HUES64 (cell line): ENCODE measurements at regions not wholly inside any gene's neighbourhood (a gene's known extent, or its start where the extent isn't known, plus 50 kb on each side); places are given as distances from the start of the nearest gene placed in this dataset.

Experiments used
- H3K27ac ChIP-seq: 2 replicates; pipeline ENCODE4 v1.7.0; 2013; ENCODE audit warnings: low read depth, low read length, inconsistent platforms
- H3K27me3 ChIP-seq: 2 replicates; pipeline ENCODE4 v1.6.1; 2013; ENCODE audit warnings: mild to moderate bottlenecking, low read length; ENCODE audit not compliant: insufficient read depth
- H3K36me3 ChIP-seq: 2 replicates; pipeline ENCODE4 v1.6.1; 2013; ENCODE audit warnings: mild to moderate bottlenecking, low read length; ENCODE audit not compliant: insufficient read depth
- H3K4me1 ChIP-seq: 2 replicates; pipeline ENCODE4 v1.6.1; 2013; ENCODE audit warnings: mild to moderate bottlenecking, low read length, moderate library complexity; ENCODE audit not compliant: insufficient read depth
- H3K4me3 ChIP-seq: 2 replicates; pipeline ENCODE4 v1.5.1; 2013; ENCODE audit warnings: mild to moderate bottlenecking, low read length, moderate library complexity
- H3K9ac ChIP-seq: 2 replicates; pipeline ENCODE4 v1.6.1; 2013; ENCODE audit warnings: mild to moderate bottlenecking, low read depth, low read length
- H3K9me3 ChIP-seq: 2 replicates; pipeline ENCODE4 v1.6.1; 2013; ENCODE audit warnings: low read depth, low read length; ENCODE audit not compliant: insufficient read depth
- whole genome bisulfite sequencing: fragments of 150-250, 120-280 bp; methylation state at CpG from one replicate; pipeline ENCODE4 v1.1.7; 2013; ENCODE audit warnings: missing lambda C conversion rate; 5-methylcytosine and 5-hydroxymethylcytosine counted together

GRCh38 chr15:36529296-36530011 is 50.0 kb upstream of the CDIN1 start:
- Histone ChIP-seq H3K9me3 (no peaks in the 10 kb centered on the region), H3K27me3 (no peaks in the 10 kb centered on the region), H3K9ac (no peak overlapping the region), H3K27ac (no peak overlapping the region), H3K36me3 (no peaks in the 10 kb centered on the region), H3K4me3 (no peak overlapping the region), H3K4me1 (peaks cover 24% of the 10 kb centered on the region)
- 70% methylated on average over 7 of the region's 7 CpGs for WGBS
